Activated naive CD4-positive, alpha-beta T cell treated with anti-CD3 and anti-CD28 coated beads, Interleukin-2, amount 50 U/mL, for 72 hours (primary cell): ENCODE measurements at regions not wholly inside any gene's neighbourhood (a gene's known extent, or its start where the extent isn't known, plus 50 kb on each side); places are given as distances from the start of the nearest gene placed in this dataset.
"Not testable (repeated sequence)": the region's sequence is repeated elsewhere in the genome, so short reads cannot be mapped to it uniquely, and the experiment has no call there.

Source experiments
- ATAC-seq, 2 donors: fragments of 150-1000 bp; cut with Tn5 transposase; 2 replicates each; pipeline ENCODE4 v1.10.0; 2021; ENCODE audit warnings: mild to moderate bottlenecking in 2 of 2, moderate library complexity in 2 of 2
- DNase-seq, 2 donors: peaks; one replicate each; pipeline ENCODE4 v3.0.0; 2021 to 2022; ENCODE audit warnings: low spot score in 2 of 2
- H3K27ac Mint-ChIP-seq, 2 donors: one replicate each; pipeline ENCODE4 v1.8.0; 2022; ENCODE audit warnings: mild to moderate bottlenecking in 2 of 2, mixed read lengths in 2 of 2
- H3K36me3 Mint-ChIP-seq, 2 donors: one replicate each; pipeline ENCODE4 v1.8.0; 2022; ENCODE audit warnings: mixed read lengths in 2 of 2
- H3K9me3 Mint-ChIP-seq, 2 donors: one replicate each; pipeline ENCODE4 v1.8.0; 2022; ENCODE audit warnings: mixed read lengths in 2 of 2

GRCh38 chr15:35293353-35294130 lies 208.4 kb upstream of the NANOGP8 start:
- DNase-seq (no peak), ATAC-seq (no peak)
- Mint-ChIP-seq H3K27ac (no peak overlapping the region), H3K36me3 (no peaks in the 10 kb centered on the region), H3K9me3 (no peaks in the 10 kb centered on the region)

- H3K27ac Mint-ChIP-seq, result no peak overlapping the region
- H3K36me3 Mint-ChIP-seq, result no peaks in the 10 kb centered on the region
- ATAC-seq, result no peak
- DNase-seq, result no peak
- H3K9me3 Mint-ChIP-seq, result no peaks in the 10 kb centered on the region
Measured at GRCh38 chr15:35290301-35290721, 205.2 kb upstream of the NANOGP8 start.

- no peak for DNase-seq
- no peak for ATAC-seq
- no peaks in the 10 kb centered on the region for H3K36me3 Mint-ChIP-seq
Measured at GRCh38 chr15:35289024-35289617, 204.0 kb upstream of the NANOGP8 start.

GRCh38 chr15:35288580-35288979 lies 203.5 kb upstream of the NANOGP8 start:
- Mint-ChIP-seq H3K36me3 (no peaks in the 10 kb centered on the region), H3K9me3 (no peaks in the 10 kb centered on the region), H3K27ac (no peak overlapping the region)
- ATAC-seq (no peak), DNase-seq (no peak)

More at GRCh38 chr15:35289024-35289617, 204.0 kb upstream of the NANOGP8 start:
- H3K27ac Mint-ChIP-seq, result no peak overlapping the region
- no peaks in the 10 kb centered on the region for H3K9me3 Mint-ChIP-seq

- DNase-seq (no peak), ATAC-seq (no peak)
- Mint-ChIP-seq H3K27ac (no peak overlapping the region), H3K36me3 (no peaks in the 10 kb centered on the region), H3K9me3 (no peaks in the 10 kb centered on the region)
Measured at GRCh38 chr15:35286721-35287120, 201.6 kb upstream of the NANOGP8 start.

- Mint-ChIP-seq H3K9me3 (peaks cover 0 to 6% of the 10 kb centered on the region in 2 donors), H3K36me3 (peaks cover 0 to 5% of the 10 kb centered on the region in 2 donors), H3K27ac (no peak overlapping the region)
- ATAC-seq (no peak), DNase-seq (no peak)
Measured at GRCh38 chr15:35282965-35283496, 197.9 kb upstream of the NANOGP8 start.

GRCh38 chr15:35281515-35281914 lies 196.4 kb upstream of the NANOGP8 start:
- DNase-seq (no peak), ATAC-seq (no peak)
- Mint-ChIP-seq H3K27ac (no peak overlapping the region), H3K36me3 (peaks cover 0 to 19% of the 10 kb centered on the region in 2 donors), H3K9me3 (peaks cover 13 to 21% of the 10 kb centered on the region in 2 donors)

- Mint-ChIP-seq H3K9me3 (peaks cover 17 to 34% of the 10 kb centered on the region in 2 donors), H3K27ac (no peak overlapping the region), H3K36me3 (peaks cover 0 to 27% of the 10 kb centered on the region in 2 donors)
- ATAC-seq (no peak), DNase-seq (no peak)
Measured at GRCh38 chr15:35279811-35280210, 194.7 kb upstream of the NANOGP8 start.

- Mint-ChIP-seq H3K27ac (no peak overlapping the region), H3K9me3 (peaks cover 10 to 14% of the 10 kb centered on the region in 2 donors)
- no peak for ATAC-seq
Measured at GRCh38 chr15:35271371-35272043, 186.4 kb upstream of the NANOGP8 start.

GRCh38 chr15:35260941-35261340 lies 175.8 kb upstream of the NANOGP8 start:
- Mint-ChIP-seq H3K27ac (no peak overlapping the region), H3K36me3 (no peaks in the 10 kb centered on the region), H3K9me3 (no peaks in the 10 kb centered on the region)
- DNase-seq (no peak), ATAC-seq (no peak)

More at GRCh38 chr15:35271371-35272043, 186.4 kb upstream of the NANOGP8 start:
- H3K36me3 Mint-ChIP-seq, result peaks cover 0 to 8% of the 10 kb centered on the region in 2 donors
- no peak for DNase-seq

GRCh38 chr15:35260274-35260673 lies 175.2 kb upstream of the NANOGP8 start:
- ATAC-seq, result not testable (repeated sequence)

GRCh38 chr15:35256551-35256950 lies 171.5 kb upstream of the NANOGP8 start:
- Mint-ChIP-seq H3K36me3 (no peaks in the 10 kb centered on the region), H3K27ac (no peak overlapping the region), H3K9me3 (no peaks in the 10 kb centered on the region)
- no peak for ATAC-seq
- no peak for DNase-seq

More at GRCh38 chr15:35260274-35260673, 175.2 kb upstream of the NANOGP8 start:
- H3K27ac Mint-ChIP-seq, DNase-seq, H3K36me3 Mint-ChIP-seq, H3K9me3 Mint-ChIP-seq: not testable (repeated sequence)

- DNase-seq, result no peak
- H3K27ac Mint-ChIP-seq, result no peak overlapping the region
- no peaks in the 10 kb centered on the region for H3K9me3 Mint-ChIP-seq
- no peak for ATAC-seq
- H3K36me3 Mint-ChIP-seq, result no peaks in the 10 kb centered on the region
Measured at GRCh38 chr15:35256141-35256540, 171.0 kb upstream of the NANOGP8 start.

GRCh38 chr15:35254908-35255307 lies 169.8 kb upstream of the NANOGP8 start:
- H3K9me3 Mint-ChIP-seq, ATAC-seq, DNase-seq, H3K36me3 Mint-ChIP-seq, H3K27ac Mint-ChIP-seq: not testable (repeated sequence)

GRCh38 chr15:35254062-35254461 lies 169.0 kb upstream of the NANOGP8 start:
- Mint-ChIP-seq H3K9me3 (no peaks in the 10 kb centered on the region), H3K27ac (no peak overlapping the region), H3K36me3 (no peaks in the 10 kb centered on the region)
- DNase-seq, result no peak
- no peak for ATAC-seq

GRCh38 chr15:35252351-35252865 lies 167.3 kb upstream of the NANOGP8 start:
- DNase-seq, result no peak
- no peaks in the 10 kb centered on the region for H3K9me3 Mint-ChIP-seq
- H3K36me3 Mint-ChIP-seq, result no peaks in the 10 kb centered on the region
- H3K27ac Mint-ChIP-seq, result no peak overlapping the region
- no peak for ATAC-seq

- no peak overlapping the region for H3K27ac Mint-ChIP-seq
Measured at GRCh38 chr15:35247150-35247549, 162.1 kb upstream of the NANOGP8 start.

More at GRCh38 chr15:35247150-35247549, 162.1 kb upstream of the NANOGP8 start:
- DNase-seq (no peak), ATAC-seq (no peak)
- no peaks in the 10 kb centered on the region for H3K36me3 Mint-ChIP-seq
- no peaks in the 10 kb centered on the region for H3K9me3 Mint-ChIP-seq
